ENCODE measurements at regions not wholly inside any gene's neighbourhood (a gene's known extent, or its start where the extent isn't known, plus 50 kb on each side); places are given as distances from the start of the nearest gene placed in this dataset.
A peak's percentile ranks its signal among the peaks of the same experiment; 100 is the strongest.

GRCh38 chr16:26644912-26645543, 421.7 kb upstream of the C16orf82 start:
- no CpG with 5 or more reads among the region's 11 CpGs for WGBS (ENCODE audit: insufficient coverage, insufficient read length)
- no peak for DNase-seq (ENCODE audit: low read depth, low spot score)
- Histone ChIP-seq H3K4me3 (ENCODE audit: low read length) (no peak overlapping the region), H3K27ac (ENCODE audit: low read length) (no peak overlapping the region), H3K4me1 (ENCODE audit: control insufficient read depth, insufficient read depth, low read length) (no peaks in the 10 kb centered on the region), H3K9me3 (ENCODE audit: control insufficient read depth, insufficient read depth, low read length) (no peaks in the 10 kb centered on the region), H3K27me3 (ENCODE audit: control insufficient read depth, insufficient read depth, low read length) (no peaks in the 10 kb centered on the region), H3K36me3 (ENCODE audit: control insufficient read depth, insufficient read depth, low read length) (no peaks in the 10 kb centered on the region)

- no peak overlapping the region for H3K27ac ChIP-seq (ENCODE audit: low read length)
- DNase-seq (ENCODE audit: low read depth, low spot score) = peak; percentile 43
- no peaks in the 10 kb centered on the region for H3K4me1 ChIP-seq (ENCODE audit: control insufficient read depth, insufficient read depth, low read length)
- H3K9me3 ChIP-seq (ENCODE audit: control insufficient read depth, insufficient read depth, low read length) = no peaks in the 10 kb centered on the region
- no CpG with 5 or more reads among the region's 9 CpGs for WGBS (ENCODE audit: insufficient coverage, insufficient read length)
- H3K27me3 ChIP-seq (ENCODE audit: control insufficient read depth, insufficient read depth, low read length) = no peaks in the 10 kb centered on the region
- no peak overlapping the region for H3K4me3 ChIP-seq (ENCODE audit: low read length)
- H3K36me3 ChIP-seq (ENCODE audit: control insufficient read depth, insufficient read depth, low read length) = no peaks in the 10 kb centered on the region
Measured at GRCh38 chr16:26645614-26646013, 421.1 kb upstream of the C16orf82 start.

GRCh38 chr16:26647870-26648269, 418.9 kb upstream of the C16orf82 start:
- WGBS (ENCODE audit: insufficient coverage, insufficient read length) = no CpG with 5 or more reads among the region's 4 CpGs
- no peak overlapping the region for H3K27ac ChIP-seq (ENCODE audit: low read length)
- no peak for DNase-seq (ENCODE audit: low read depth, low spot score)
- H3K36me3 ChIP-seq (ENCODE audit: control insufficient read depth, insufficient read depth, low read length) = no peaks in the 10 kb centered on the region
- H3K9me3 ChIP-seq (ENCODE audit: control insufficient read depth, insufficient read depth, low read length) = no peaks in the 10 kb centered on the region
- H3K4me1 ChIP-seq (ENCODE audit: control insufficient read depth, insufficient read depth, low read length) = no peaks in the 10 kb centered on the region
- H3K27me3 ChIP-seq (ENCODE audit: control insufficient read depth, insufficient read depth, low read length) = no peaks in the 10 kb centered on the region
- H3K4me3 ChIP-seq (ENCODE audit: low read length) = no peak overlapping the region

- H3K4me3 ChIP-seq (ENCODE audit: low read length) = no peak overlapping the region
- H3K36me3 ChIP-seq (ENCODE audit: control insufficient read depth, insufficient read depth, low read length) = no peaks in the 10 kb centered on the region
- DNase-seq (ENCODE audit: low read depth, low spot score) = no peak
- H3K27me3 ChIP-seq (ENCODE audit: control insufficient read depth, insufficient read depth, low read length) = no peaks in the 10 kb centered on the region
- H3K4me1 ChIP-seq (ENCODE audit: control insufficient read depth, insufficient read depth, low read length) = no peaks in the 10 kb centered on the region
- no CpG with 5 or more reads among the region's 2 CpGs for WGBS (ENCODE audit: insufficient coverage, insufficient read length)
- no peaks in the 10 kb centered on the region for H3K9me3 ChIP-seq (ENCODE audit: control insufficient read depth, insufficient read depth, low read length)
- no peak overlapping the region for H3K27ac ChIP-seq (ENCODE audit: low read length)
Measured at GRCh38 chr16:26648851-26649250, 417.9 kb upstream of the C16orf82 start.

GRCh38 chr16:26649381-26650045, 417.2 kb upstream of the C16orf82 start:
- Histone ChIP-seq H3K27me3 (ENCODE audit: control insufficient read depth, insufficient read depth, low read length) (no peaks in the 10 kb centered on the region), H3K4me1 (ENCODE audit: control insufficient read depth, insufficient read depth, low read length) (no peaks in the 10 kb centered on the region), H3K36me3 (ENCODE audit: control insufficient read depth, insufficient read depth, low read length) (no peaks in the 10 kb centered on the region), H3K9me3 (ENCODE audit: control insufficient read depth, insufficient read depth, low read length) (no peaks in the 10 kb centered on the region), H3K27ac (ENCODE audit: low read length) (no peak overlapping the region), H3K4me3 (ENCODE audit: low read length) (no peak overlapping the region)
- WGBS (ENCODE audit: insufficient coverage, insufficient read length) = no CpG with 5 or more reads among the region's 5 CpGs
- no peak for DNase-seq (ENCODE audit: low read depth, low spot score)

DNA sequence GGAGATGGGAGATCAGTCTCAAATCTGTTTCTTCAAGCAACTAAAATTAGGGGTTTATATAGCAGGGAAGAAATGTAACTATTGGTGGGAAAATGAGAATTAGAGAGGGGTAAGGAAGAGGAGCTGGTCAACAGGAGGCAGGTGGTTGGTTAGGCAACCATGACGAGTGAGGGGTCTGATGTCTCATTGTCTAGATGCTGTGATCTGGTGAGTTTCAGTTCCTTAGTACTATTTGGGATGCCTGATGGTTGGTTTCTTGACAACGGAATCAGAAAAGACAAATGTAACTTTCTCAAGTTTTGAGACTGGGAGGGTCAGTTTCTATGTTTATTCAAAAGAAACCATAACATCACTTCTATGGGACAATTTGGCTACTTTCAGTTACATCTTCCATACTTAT, 415.3 kb upstream of the C16orf82 start:
- no peaks in the 10 kb centered on the region for H3K27me3 ChIP-seq (ENCODE audit: control insufficient read depth, insufficient read depth, low read length)
- no peak overlapping the region for H3K27ac ChIP-seq (ENCODE audit: low read length)
- WGBS (ENCODE audit: insufficient coverage, insufficient read length) = no CpG with 5 or more reads among the region's 2 CpGs
- H3K9me3 ChIP-seq (ENCODE audit: control insufficient read depth, insufficient read depth, low read length) = no peaks in the 10 kb centered on the region
- DNase-seq (ENCODE audit: low read depth, low spot score) = no peak
- H3K4me1 ChIP-seq (ENCODE audit: control insufficient read depth, insufficient read depth, low read length) = no peaks in the 10 kb centered on the region
- H3K4me3 ChIP-seq (ENCODE audit: low read length) = no peak overlapping the region
- no peaks in the 10 kb centered on the region for H3K36me3 ChIP-seq (ENCODE audit: control insufficient read depth, insufficient read depth, low read length)

DNA sequence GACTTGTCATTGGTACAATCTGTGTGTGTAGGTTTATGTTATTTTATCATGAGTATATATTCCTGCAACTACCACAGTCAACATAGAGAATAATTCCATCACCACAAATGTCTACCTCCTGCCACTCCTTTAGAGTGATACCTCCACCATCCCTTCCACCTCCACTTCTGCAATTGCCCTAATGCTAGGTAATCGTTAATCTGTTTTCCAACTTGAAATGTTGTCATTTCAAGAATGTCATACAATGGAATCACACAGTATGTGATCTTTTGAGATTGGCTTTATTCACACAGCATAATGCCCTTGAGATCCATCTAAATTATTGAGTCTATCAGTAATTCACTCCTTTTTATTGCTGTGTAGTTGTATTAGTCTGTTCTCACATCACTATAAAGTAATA, 414.8 kb upstream of the C16orf82 start:
- DNase-seq (ENCODE audit: low read depth, low spot score) = no peak
- no peaks in the 10 kb centered on the region for H3K27me3 ChIP-seq (ENCODE audit: control insufficient read depth, insufficient read depth, low read length)
- no peaks in the 10 kb centered on the region for H3K4me1 ChIP-seq (ENCODE audit: control insufficient read depth, insufficient read depth, low read length)
- H3K36me3 ChIP-seq (ENCODE audit: control insufficient read depth, insufficient read depth, low read length) = no peaks in the 10 kb centered on the region
- H3K4me3 ChIP-seq (ENCODE audit: low read length) = no peak overlapping the region
- no peaks in the 10 kb centered on the region for H3K9me3 ChIP-seq (ENCODE audit: control insufficient read depth, insufficient read depth, low read length)
- WGBS (ENCODE audit: insufficient coverage, insufficient read length) = no CpG with 5 or more reads among the region's 1 CpG
- H3K27ac ChIP-seq (ENCODE audit: low read length) = no peak overlapping the region

DNA sequence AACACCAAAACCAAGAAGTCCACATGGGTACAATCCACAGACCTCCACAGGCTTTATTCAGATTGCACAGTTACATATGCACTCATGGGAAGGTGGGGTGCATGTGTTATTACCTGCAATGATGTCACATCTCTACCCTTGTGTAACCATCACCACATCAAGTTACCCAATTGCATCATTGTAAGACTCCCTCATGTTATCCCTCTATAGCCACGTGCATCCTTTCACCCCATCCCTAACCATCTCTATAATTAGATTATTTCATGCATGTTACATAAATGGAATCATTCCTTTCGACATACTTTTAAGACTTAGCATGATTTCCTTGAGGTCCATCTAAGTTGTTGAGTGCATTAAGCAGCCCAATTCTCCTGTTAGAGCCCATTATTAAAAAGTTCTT, 408.2 kb upstream of the C16orf82 start:
- DNase-seq (ENCODE audit: low read depth, low spot score) = no peak
- no peak overlapping the region for H3K27ac ChIP-seq (ENCODE audit: low read length)
- no peaks in the 10 kb centered on the region for H3K9me3 ChIP-seq (ENCODE audit: control insufficient read depth, insufficient read depth, low read length)
- H3K4me3 ChIP-seq (ENCODE audit: low read length) = no peak overlapping the region
- H3K36me3 ChIP-seq (ENCODE audit: control insufficient read depth, insufficient read depth, low read length) = no peaks in the 10 kb centered on the region
- H3K27me3 ChIP-seq (ENCODE audit: control insufficient read depth, insufficient read depth, low read length) = no peaks in the 10 kb centered on the region
- 100% methylated on average over 1 of the region's 2 CpGs for WGBS (ENCODE audit: insufficient coverage, insufficient read length)
- H3K4me1 ChIP-seq (ENCODE audit: control insufficient read depth, insufficient read depth, low read length) = no peaks in the 10 kb centered on the region

DNA sequence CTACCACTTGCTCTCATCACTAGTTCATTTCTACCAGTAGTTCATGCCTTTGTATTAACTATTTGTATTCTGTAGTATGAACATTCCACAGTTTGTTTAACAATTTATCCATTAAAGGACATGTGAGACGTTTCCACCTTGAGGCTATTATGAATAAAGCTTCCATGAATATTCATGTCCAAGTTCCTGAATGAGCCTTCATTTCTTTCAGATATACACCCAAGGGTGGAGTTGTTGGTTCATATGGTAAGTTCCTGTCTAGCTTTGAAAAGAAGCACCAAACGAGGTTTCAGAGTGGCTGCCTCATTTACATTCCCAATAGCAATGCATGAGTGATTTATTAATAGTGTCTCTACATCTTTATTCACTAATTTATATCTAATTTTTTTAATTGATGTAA, 407.8 kb upstream of the C16orf82 start:
- H3K9me3 ChIP-seq (ENCODE audit: control insufficient read depth, insufficient read depth, low read length) = no peaks in the 10 kb centered on the region
- DNase-seq (ENCODE audit: low read depth, low spot score) = no peak
- no peak overlapping the region for H3K4me3 ChIP-seq (ENCODE audit: low read length)
- no peak overlapping the region for H3K27ac ChIP-seq (ENCODE audit: low read length)
- WGBS (ENCODE audit: insufficient coverage, insufficient read length) = no CpG with 5 or more reads among the region's 2 CpGs
- no peaks in the 10 kb centered on the region for H3K36me3 ChIP-seq (ENCODE audit: control insufficient read depth, insufficient read depth, low read length)
- no peaks in the 10 kb centered on the region for H3K27me3 ChIP-seq (ENCODE audit: control insufficient read depth, insufficient read depth, low read length)
- no peaks in the 10 kb centered on the region for H3K4me1 ChIP-seq (ENCODE audit: control insufficient read depth, insufficient read depth, low read length)

DNA sequence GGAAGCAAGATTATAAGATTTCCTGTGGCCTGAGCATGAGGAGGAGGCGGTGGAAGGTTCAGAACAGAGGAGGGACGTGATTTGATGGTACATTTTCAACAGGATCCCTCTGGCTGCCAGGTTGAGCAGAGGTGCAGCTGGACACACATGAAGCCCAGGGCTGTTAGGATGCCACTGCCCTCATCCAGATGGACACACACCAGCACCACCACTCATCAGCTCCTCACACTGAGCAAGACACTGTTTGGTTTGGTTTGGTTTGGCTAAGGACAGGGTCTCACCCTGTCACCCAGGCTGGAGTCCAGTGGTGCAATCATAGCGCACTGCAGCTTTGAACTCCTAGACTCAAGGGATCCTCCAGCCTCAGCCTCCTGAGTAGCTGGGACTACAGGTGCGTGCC, 402.6 kb upstream of the C16orf82 start:
- WGBS (ENCODE audit: insufficient coverage, insufficient read length) = no CpG with 5 or more reads among the region's 4 CpGs

More for the DNA sequence above, 402.6 kb upstream of the C16orf82 start:
- no peaks in the 10 kb centered on the region for H3K4me1 ChIP-seq (ENCODE audit: control insufficient read depth, insufficient read depth, low read length)
- DNase-seq (ENCODE audit: low read depth, low spot score) = no peak
- H3K36me3 ChIP-seq (ENCODE audit: control insufficient read depth, insufficient read depth, low read length) = no peaks in the 10 kb centered on the region
- no peak overlapping the region for H3K27ac ChIP-seq (ENCODE audit: low read length)
- H3K27me3 ChIP-seq (ENCODE audit: control insufficient read depth, insufficient read depth, low read length) = no peaks in the 10 kb centered on the region
- H3K4me3 ChIP-seq (ENCODE audit: low read length) = no peak overlapping the region
- no peaks in the 10 kb centered on the region for H3K9me3 ChIP-seq (ENCODE audit: control insufficient read depth, insufficient read depth, low read length)

Measured in iPS DF 6.9 (cell line).